Activated naive CD8-positive, alpha-beta T cell treated with anti-CD3 and anti-CD28 coated beads, Interleukin-2, amount 50 U/mL, for 24 hours (primary cell): ENCODE measurements at regions not wholly inside any gene's neighbourhood (a gene's known extent, or its start where the extent isn't known, plus 50 kb on each side); places are given as distances from the start of the nearest gene placed in this dataset.
"Not testable (repeated sequence)": the region's sequence is repeated elsewhere in the genome, so short reads cannot be mapped to it uniquely, and the experiment has no call there.

Experiments used
- ATAC-seq: fragments of 150-1000 bp; cut with Tn5 transposase; one replicate; pipeline ENCODE4 v1.10.0; 2021
- DNase-seq: peaks from one replicate; pipeline ENCODE4 v3.0.0; 2021
- H3K27ac Mint-ChIP-seq: one replicate; pipeline ENCODE4 v1.8.0; 2021; ENCODE audit warnings: mild to moderate bottlenecking, mixed read lengths
- H3K27me3 Mint-ChIP-seq: one replicate; pipeline ENCODE4 v1.8.0; 2021; ENCODE audit warnings: mixed read lengths
- H3K36me3 Mint-ChIP-seq: one replicate; pipeline ENCODE4 v1.8.0; 2021; ENCODE audit warnings: low read depth, mixed read lengths
- H3K4me1 Mint-ChIP-seq: one replicate; pipeline ENCODE4 v1.8.0; 2021; ENCODE audit warnings: mixed read lengths
- H3K4me3 Mint-ChIP-seq: one replicate; pipeline ENCODE4 v1.8.0; 2021; ENCODE audit warnings: mild to moderate bottlenecking, moderate library complexity, mixed read lengths
- H3K9me3 Mint-ChIP-seq: one replicate; pipeline ENCODE4 v1.8.0; 2021; ENCODE audit warnings: mixed read lengths

GRCh38 chr3:195984392-195985030 is 76.2 kb upstream of the TNK2 start:
- not testable (repeated sequence) for H3K27ac Mint-ChIP-seq, H3K36me3 Mint-ChIP-seq, ATAC-seq, H3K4me3 Mint-ChIP-seq, H3K27me3 Mint-ChIP-seq, H3K9me3 Mint-ChIP-seq, DNase-seq, H3K4me1 Mint-ChIP-seq

GRCh38 chr3:195983880-195984279 is 75.5 kb upstream of the TNK2 start:
- H3K4me3 Mint-ChIP-seq, H3K27me3 Mint-ChIP-seq, H3K36me3 Mint-ChIP-seq, H3K4me1 Mint-ChIP-seq, DNase-seq, H3K27ac Mint-ChIP-seq, H3K9me3 Mint-ChIP-seq, ATAC-seq: not testable (repeated sequence)

DNA sequence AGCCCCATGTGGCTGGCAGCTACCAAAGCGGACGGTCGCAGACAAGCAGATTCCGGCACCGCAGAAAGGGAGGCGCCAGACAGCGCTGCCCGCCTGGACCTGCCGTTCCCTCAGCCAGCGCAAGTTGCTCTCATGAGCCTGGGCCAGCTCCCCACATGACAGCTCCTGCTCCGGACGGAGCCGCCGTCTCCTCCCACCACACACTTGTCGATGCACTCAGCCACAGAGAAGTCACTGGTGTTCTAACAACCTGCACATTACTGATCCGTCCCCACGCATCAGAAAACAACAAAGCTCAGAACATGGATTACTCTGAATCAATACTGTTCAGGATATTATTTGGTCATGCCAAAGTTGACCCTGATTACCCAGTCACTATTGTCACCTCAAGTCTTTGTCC is 74.4 kb upstream of the TNK2 start:
- ATAC-seq, H3K36me3 Mint-ChIP-seq, DNase-seq, H3K4me1 Mint-ChIP-seq, H3K4me3 Mint-ChIP-seq, H3K27me3 Mint-ChIP-seq, H3K27ac Mint-ChIP-seq, H3K9me3 Mint-ChIP-seq: not testable (repeated sequence)

DNA sequence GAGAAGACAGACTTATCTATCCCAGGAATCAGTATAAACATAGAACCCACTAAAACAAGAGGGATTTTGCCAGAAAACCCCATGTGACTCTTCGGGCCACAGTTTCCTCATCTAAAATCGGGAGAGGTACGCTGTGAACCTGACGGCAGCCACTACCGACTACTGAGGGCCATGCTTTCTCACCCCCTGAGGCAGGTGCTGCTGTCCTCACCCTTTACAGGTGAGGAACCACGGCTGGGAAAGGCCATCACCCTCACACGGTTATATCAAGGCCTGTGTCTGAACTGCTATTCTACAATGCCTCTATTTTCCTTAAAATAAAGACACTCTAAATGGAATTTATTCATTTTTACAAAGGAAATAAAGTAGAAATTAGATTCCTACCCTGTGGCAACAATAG is 73.4 kb upstream of the TNK2 start:
- not testable (repeated sequence) for H3K4me1 Mint-ChIP-seq, H3K9me3 Mint-ChIP-seq, H3K4me3 Mint-ChIP-seq, H3K36me3 Mint-ChIP-seq, H3K27me3 Mint-ChIP-seq, DNase-seq, ATAC-seq, H3K27ac Mint-ChIP-seq

DNA sequence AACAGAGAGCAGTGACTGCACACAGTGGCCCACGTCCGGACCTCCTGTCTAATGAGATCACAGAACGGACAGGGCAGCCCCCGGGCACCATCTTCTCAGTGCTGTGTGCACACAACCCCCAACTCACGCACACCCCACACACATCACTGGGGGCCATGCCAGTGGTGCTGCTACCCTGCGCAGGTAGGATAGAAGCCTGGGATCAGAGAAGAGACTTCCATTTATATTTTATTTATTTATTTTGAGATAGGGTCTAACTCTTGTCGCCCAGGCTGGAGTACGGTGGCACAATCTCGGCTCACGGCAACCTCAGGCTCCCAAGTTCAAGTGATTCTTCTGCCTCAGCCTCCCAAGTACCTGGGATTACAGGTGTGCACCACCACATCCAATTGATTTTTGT is 71.5 kb upstream of the TNK2 start:
- not testable (repeated sequence) for H3K9me3 Mint-ChIP-seq, H3K27me3 Mint-ChIP-seq, H3K4me3 Mint-ChIP-seq, ATAC-seq, DNase-seq, H3K4me1 Mint-ChIP-seq, H3K27ac Mint-ChIP-seq
- H3K36me3 Mint-ChIP-seq, result peaks cover 13% of the 10 kb centered on the region

DNA sequence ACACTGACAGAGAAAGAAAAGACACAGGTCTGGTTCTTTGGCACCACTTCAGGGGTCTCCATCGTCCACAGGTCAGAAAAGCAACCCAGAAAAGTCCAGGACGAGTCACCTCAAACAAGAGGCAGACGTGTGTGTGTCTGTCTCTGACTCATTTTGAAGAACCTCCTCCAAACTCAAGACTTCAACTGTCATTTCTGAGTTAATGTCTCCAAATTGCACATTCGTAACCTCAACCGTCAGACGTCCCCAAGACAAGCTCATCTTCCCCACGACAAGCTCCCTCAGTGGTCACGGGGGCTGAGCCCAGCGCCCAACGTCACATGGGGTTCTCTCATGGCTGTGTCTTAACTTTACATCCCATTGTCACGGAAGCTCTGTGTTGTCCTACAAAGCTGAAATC is 70.2 kb upstream of the TNK2 start:
- peaks cover 11% of the 10 kb centered on the region for H3K36me3 Mint-ChIP-seq
- ATAC-seq, result peak; percentile 68
- not testable (repeated sequence) for H3K4me1 Mint-ChIP-seq, H3K27ac Mint-ChIP-seq, DNase-seq, H3K9me3 Mint-ChIP-seq, H3K4me3 Mint-ChIP-seq, H3K27me3 Mint-ChIP-seq

GRCh38 chr3:195976876-195977275 is 68.5 kb upstream of the TNK2 start:
- H3K9me3 Mint-ChIP-seq, H3K4me3 Mint-ChIP-seq, H3K4me1 Mint-ChIP-seq, H3K27me3 Mint-ChIP-seq, H3K36me3 Mint-ChIP-seq, ATAC-seq, H3K27ac Mint-ChIP-seq, DNase-seq: not testable (repeated sequence)

GRCh38 chr3:195974281-195974680 is 65.9 kb upstream of the TNK2 start:
- not testable (repeated sequence) for H3K4me3 Mint-ChIP-seq, H3K27ac Mint-ChIP-seq, DNase-seq, ATAC-seq, H3K27me3 Mint-ChIP-seq, H3K4me1 Mint-ChIP-seq, H3K9me3 Mint-ChIP-seq
- peaks cover 23% of the 10 kb centered on the region for H3K36me3 Mint-ChIP-seq

GRCh38 chr3:195970873-195971272 is 62.5 kb upstream of the TNK2 start:
- peaks cover 25% of the 10 kb centered on the region for H3K36me3 Mint-ChIP-seq
- not testable (repeated sequence) for DNase-seq, H3K4me1 Mint-ChIP-seq, H3K27me3 Mint-ChIP-seq, H3K9me3 Mint-ChIP-seq, H3K27ac Mint-ChIP-seq, H3K4me3 Mint-ChIP-seq, ATAC-seq

- not testable (repeated sequence) for H3K4me1 Mint-ChIP-seq, ATAC-seq, H3K9me3 Mint-ChIP-seq, H3K27ac Mint-ChIP-seq, H3K27me3 Mint-ChIP-seq, DNase-seq, H3K4me3 Mint-ChIP-seq
- H3K36me3 Mint-ChIP-seq, result peaks cover 26% of the 10 kb centered on the region
These were observed 61.8 kb upstream of the TNK2 start for GRCh38 chr3:195969838-195970776.

DNA sequence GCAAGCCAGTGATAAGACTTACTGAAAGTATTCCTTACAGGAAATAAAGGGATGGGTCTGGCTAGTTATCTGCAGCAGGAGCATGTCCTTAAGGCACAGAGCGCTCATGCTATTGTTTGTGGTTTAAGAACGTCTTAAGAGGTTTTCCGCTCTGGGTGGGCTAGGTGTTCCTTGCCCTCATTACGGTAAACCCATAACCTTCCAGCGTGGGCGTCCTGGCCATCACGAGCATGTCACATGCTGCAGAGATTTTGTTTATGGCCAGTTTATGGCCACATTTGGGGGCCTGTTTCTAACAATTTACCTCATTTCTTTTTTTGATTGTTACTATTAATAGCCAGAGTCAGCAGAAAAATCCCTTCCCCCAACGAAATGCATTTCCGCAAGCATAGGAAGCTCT is 61.0 kb upstream of the TNK2 start:
- not testable (repeated sequence) for H3K4me3 Mint-ChIP-seq, DNase-seq, H3K4me1 Mint-ChIP-seq, H3K27ac Mint-ChIP-seq, H3K27me3 Mint-ChIP-seq, H3K9me3 Mint-ChIP-seq, ATAC-seq
- H3K36me3 Mint-ChIP-seq, result peaks cover 30% of the 10 kb centered on the region

DNA sequence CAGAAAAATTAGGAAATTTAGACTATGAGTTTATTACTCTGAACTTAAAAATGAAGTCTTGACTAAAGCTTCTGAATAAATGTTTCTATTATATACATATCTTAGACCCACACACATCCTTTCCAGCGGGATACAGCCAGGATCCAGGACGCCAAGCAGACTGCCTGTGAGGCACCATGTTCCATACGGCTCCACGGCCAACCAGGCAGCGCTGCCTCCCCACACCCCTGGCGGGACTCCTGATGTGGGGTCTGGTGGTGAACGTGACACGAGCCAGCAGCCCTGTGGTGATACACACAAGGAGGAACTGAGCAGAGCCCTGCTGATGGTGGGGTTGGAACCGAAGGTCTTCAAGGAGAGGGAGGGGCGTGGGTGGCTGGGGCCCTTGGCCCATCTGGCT is 59.8 kb upstream of the TNK2 start:
- not testable (repeated sequence) for H3K27me3 Mint-ChIP-seq

GRCh38 chr3:195967387-195967720 is 59.0 kb upstream of the TNK2 start:
- not testable (repeated sequence) for H3K27ac Mint-ChIP-seq, H3K27me3 Mint-ChIP-seq, H3K4me3 Mint-ChIP-seq, H3K9me3 Mint-ChIP-seq, H3K4me1 Mint-ChIP-seq, ATAC-seq, DNase-seq
- H3K36me3 Mint-ChIP-seq, result peaks cover 42% of the 10 kb centered on the region

More for the DNA sequence above, 59.8 kb upstream of the TNK2 start:
- peaks cover 34% of the 10 kb centered on the region for H3K36me3 Mint-ChIP-seq
- not testable (repeated sequence) for H3K4me3 Mint-ChIP-seq, ATAC-seq, H3K27ac Mint-ChIP-seq, H3K4me1 Mint-ChIP-seq, DNase-seq, H3K9me3 Mint-ChIP-seq

- DNase-seq, H3K27me3 Mint-ChIP-seq, H3K4me3 Mint-ChIP-seq, H3K4me1 Mint-ChIP-seq, ATAC-seq, H3K27ac Mint-ChIP-seq, H3K9me3 Mint-ChIP-seq: not testable (repeated sequence)
- H3K36me3 Mint-ChIP-seq, result peaks cover 43% of the 10 kb centered on the region
These were observed 58.4 kb upstream of the TNK2 start for GRCh38 chr3:195966563-195967386.

DNA sequence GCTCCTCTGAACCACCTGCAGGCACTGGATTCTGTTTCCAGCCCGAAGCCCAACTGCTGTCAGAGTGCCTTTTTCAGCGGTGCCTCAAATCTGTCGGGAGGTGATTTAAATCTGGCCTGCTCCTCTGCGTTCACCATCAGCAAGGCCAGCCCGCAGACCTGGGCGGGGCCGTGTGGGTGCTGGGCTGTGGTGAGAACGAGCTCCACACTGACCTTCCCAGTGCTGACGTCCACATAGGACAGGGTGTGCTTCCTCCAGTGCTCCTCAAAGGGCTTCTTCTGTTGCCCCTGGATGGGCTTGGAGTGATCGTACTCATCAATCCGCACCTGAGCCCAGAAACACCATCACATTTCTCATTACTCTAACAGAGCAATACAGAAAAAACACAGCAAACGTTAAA is 56.9 kb upstream of the TNK2 start:
- not testable (repeated sequence) for H3K27ac Mint-ChIP-seq, H3K4me1 Mint-ChIP-seq, ATAC-seq, H3K27me3 Mint-ChIP-seq, DNase-seq, H3K4me3 Mint-ChIP-seq
- Mint-ChIP-seq H3K9me3 (peaks cover 11% of the 10 kb centered on the region), H3K36me3 (peaks cover 43% of the 10 kb centered on the region)
